Fibroblast of skin of left quadriceps (primary cell): ENCODE measurements at regions not wholly inside any gene's neighbourhood (a gene's known extent, or its start where the extent isn't known, plus 50 kb on each side); places are given as distances from the start of the nearest gene placed in this dataset.
"Not testable (repeated sequence)": the region's sequence is repeated elsewhere in the genome, so short reads cannot be mapped to it uniquely, and the experiment has no call there.

ENCODE experiments used
- DNase-seq, 2 experiments: peaks; one replicate each; pipeline ENCODE4 v3.0.0-alpha.2; 2013; ENCODE audit warnings: low read depth in 2 of 2

GRCh38 chr4:120299631-120300030 is 233.0 kb upstream of the MAD2L1 start:
- no peak for DNase-seq

GRCh38 chr4:120293341-120293740 is 226.7 kb upstream of the MAD2L1 start:
- DNase-seq: peak; percentile 53 to 57

GRCh38 chr4:120291541-120291940 is 224.9 kb upstream of the MAD2L1 start:
- DNase-seq: no peak

DNA sequence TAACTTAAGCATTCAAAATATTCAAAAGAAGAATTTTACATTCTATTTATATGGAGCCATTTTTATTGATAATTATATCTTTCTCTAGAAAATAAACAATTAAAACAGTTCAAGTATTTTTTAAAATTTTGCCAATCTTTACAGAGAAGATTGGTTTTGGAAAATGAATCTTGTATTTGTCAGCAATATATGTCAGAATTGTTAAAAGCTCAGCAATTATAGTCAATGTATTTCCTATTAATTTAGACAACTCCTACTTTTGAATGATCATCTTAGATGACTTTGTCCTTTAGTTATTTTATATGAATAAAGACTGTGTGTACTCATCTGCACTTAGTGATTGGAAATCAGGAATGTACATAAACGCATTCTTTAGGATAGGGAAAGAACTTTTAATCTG is 223.9 kb upstream of the MAD2L1 start:
- no peak for DNase-seq

DNA sequence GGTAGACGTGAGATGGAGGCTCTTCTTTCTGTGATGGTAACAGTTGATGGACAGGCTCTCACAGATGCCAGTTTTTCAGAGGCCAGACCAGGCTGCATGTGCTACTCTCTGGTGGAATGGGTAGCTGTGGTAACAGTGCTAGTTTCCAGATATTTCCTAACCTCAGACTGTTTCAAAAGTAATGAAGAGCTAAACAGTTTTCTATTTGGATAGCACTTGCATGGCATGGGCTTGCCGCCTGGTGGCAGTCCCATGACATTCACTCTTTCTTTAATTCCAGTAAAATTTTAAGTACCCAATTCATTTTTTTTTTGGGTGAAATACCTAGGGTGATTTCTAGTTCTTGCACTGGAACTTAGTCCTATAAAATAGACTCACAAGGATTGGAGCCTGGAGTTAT is 220.2 kb upstream of the MAD2L1 start:
- no peak for DNase-seq

- no peak for DNase-seq
Observed at GRCh38 chr4:120281581-120281980, 214.9 kb upstream of the MAD2L1 start.

GRCh38 chr4:120277391-120277790 is 210.7 kb upstream of the MAD2L1 start:
- no peak for DNase-seq

GRCh38 chr4:120266602-120267001 is 200.0 kb upstream of the MAD2L1 start:
- peak; percentile 6 to 9 for DNase-seq

- no peak for DNase-seq
Observed at GRCh38 chr4:120263618-120264017, 197.0 kb upstream of the MAD2L1 start.

DNA sequence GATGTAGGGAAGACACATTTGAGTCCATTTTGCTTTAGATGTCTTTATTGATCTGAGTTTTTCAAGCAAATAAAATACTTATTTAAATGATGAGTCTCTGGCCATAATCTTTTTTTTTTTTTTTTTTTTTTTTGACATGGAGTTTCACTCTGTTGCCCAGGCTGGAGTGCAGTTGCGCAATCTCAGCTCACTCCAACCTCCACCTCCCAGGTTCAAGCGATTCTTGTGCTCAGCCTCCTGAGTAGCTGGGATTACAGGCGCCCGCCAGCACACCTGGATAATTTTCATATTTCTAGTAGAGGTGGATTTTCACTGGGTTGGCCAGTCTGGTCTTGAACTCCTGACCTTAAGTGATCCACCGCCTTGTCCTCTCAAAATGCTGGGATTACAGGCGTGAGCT is 194.5 kb upstream of the MAD2L1 start:
- DNase-seq: no peak

- not testable (repeated sequence) for DNase-seq
Observed at GRCh38 chr4:120256112-120256775, 189.6 kb upstream of the MAD2L1 start.

DNA sequence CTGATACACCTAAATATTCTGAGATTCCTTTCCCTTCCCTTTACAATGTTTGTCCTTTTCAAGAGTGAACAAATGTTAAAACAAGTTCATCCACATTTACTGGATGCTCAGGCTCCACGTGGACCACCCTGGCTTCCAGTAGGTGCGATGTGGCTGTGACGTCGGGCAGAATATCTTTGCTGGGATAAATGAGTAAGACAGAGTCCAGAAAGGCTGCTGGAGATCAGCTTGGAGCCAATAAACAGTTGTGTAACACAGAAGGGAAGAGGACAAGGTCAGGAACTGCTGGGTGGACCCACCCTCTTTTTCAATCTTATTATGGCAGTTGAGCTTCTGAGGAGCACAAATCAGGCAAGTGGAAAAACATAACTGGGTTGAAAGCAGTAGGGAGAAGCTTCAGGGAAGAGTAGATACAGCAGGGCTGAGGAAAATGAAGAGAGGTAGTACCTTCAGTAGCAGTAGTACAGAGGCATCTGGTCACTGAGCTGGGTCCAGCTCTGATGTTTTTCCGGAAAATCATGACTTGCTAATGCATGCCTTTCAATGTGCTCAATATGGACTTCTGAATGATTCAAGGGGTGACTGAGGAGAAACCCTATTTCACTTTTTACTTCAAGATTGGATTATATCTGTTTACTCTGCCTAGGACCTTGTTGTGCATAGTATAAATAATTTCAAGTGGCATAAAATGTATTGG is 171.8 kb upstream of the MAD2L1 start:
- DNase-seq: no peak

DNA sequence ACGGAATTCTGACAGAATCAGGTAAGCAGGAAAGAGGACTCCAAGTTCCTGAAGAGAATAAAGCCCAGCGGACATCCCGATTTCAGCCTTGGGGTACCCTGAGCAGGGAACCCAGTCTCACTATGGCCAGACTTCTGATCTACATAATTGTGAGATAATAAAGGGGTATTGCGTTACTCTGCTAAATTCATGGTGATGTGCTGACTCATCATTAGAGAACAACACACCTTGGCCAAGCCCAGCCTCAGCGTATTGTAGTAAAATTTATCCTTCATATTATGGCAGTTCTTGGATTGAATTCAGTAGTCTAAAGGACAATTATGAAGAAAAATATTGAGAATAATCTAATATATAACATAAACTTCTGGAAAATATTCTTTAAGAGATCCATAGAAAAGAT is 170.2 kb upstream of the MAD2L1 start:
- no peak for DNase-seq

DNA sequence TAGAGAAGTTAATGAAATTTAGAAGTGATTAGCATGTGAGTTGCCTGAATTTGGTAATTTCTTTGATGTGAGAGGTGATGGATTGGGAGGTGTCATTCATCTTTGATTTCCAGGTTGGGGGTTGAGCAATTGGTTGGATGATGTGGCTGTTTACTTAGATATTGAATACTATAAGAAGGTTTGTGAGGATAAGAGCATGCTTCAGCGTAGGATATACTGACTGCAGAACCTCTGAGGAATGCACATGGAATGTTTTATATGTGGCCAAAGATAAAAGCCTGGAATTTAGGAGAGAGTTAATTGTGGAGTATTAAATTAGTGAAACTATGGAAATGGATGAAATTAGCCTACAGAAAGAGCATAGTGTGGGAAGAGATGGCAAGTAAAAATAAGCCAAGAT is 165.4 kb upstream of the MAD2L1 start:
- DNase-seq: no peak

GRCh38 chr4:120228086-120228485 is 161.4 kb upstream of the MAD2L1 start:
- DNase-seq: no peak

DNA sequence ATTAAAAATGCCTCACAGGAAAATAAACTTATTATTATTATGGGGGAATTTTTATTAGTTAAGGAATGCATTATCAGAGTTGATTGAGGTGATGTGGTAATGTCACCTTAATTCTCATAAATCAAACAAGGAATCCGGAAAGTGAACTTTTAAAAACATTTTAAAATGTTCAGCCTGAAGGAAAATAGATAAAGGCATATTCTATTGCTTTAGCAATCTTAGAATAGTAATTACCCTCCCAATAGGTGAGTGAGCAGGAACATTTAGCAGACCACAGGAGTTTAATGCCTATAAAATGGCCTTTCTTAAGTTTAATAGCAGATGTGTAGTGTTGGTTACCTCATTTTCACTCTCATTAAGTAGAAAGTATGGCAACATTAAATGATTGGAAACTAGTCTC is 160.9 kb upstream of the MAD2L1 start:
- DNase-seq: no peak

GRCh38 chr4:120225527-120225926 is 158.9 kb upstream of the MAD2L1 start:
- DNase-seq: no peak

GRCh38 chr4:120218981-120219380 is 152.3 kb upstream of the MAD2L1 start:
- no peak for DNase-seq

- no peak for DNase-seq
Observed at GRCh38 chr4:120215350-120215749, 148.7 kb upstream of the MAD2L1 start.

DNA sequence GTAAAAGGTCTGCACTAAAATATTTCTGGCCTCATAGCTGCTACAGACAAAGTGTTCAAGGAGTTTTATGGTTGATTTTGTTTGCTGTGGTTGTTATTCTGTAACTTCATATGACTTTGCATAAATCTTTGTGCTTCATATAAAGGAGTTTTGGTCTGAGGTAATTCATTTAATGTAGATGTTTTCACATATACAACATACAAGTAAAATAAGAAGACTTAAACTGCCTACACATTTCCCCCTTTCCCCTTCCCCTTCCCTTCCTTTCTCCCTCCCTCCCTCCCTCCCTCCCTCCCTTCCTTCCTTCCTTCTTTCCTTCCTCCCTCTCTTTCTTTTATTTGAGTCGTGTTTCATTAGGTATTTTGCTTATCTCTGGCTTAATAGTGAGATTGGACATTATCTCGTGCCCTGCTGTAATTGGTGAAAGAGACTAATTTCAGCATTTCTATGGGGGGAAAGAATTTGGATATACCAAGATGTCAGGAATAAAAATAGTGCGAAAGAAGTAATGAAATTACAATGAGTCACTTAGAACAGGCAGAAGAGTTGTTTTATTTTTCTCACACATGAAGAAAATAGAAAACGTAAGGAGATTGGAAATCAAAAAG is 144.9 kb upstream of the MAD2L1 start:
- no peak for DNase-seq

- DNase-seq: no peak
Observed at GRCh38 chr4:120209706-120210105, 143.1 kb upstream of the MAD2L1 start.

DNA sequence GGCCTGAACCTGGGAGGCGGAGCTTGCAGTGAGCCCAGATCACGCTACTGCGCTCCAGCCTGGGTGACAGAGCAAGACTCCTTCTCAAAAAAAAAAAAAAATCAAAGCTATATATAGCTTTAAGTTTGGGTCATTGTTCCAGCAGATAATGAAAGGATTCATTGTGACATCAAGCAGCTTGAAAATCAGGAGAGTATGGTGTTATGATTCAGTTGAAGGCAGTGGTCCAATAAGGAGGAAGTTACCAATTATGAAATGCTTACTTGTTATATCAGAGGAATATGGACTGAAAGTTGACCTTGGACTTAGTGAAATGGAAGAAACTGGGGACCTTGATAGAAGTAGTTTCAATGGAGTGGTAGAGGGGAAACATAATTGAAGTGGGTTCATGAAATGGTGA is 140.4 kb upstream of the MAD2L1 start:
- DNase-seq: no peak

GRCh38 chr4:120202222-120202621 is 135.6 kb upstream of the MAD2L1 start:
- DNase-seq: no peak
